ENCODE measurements at regions not wholly inside any gene's neighbourhood (a gene's known extent, or its start where the extent isn't known, plus 50 kb on each side); places are given as distances from the start of the nearest gene placed in this dataset.

- H3K36me3 ChIP-seq (replicated peaks in 1 of 2; ENCODE audit: control insufficient read depth in 1 of 2, insufficient read depth in 2 of 2, low read length in 1 of 2): no peaks in the 10 kb centered on the region
- DNase-seq: no peak
- no peak overlapping the region for H3K9ac ChIP-seq
- H3K9me3 ChIP-seq: no peaks in the 10 kb centered on the region
- TF ChIP-seq ELF1 (IDR thresholded peaks at IDR 0.05) (no peak), REST (IDR thresholded peaks at IDR 0.05; ENCODE audit: low read depth, low read length) (no peak), TCF12 (IDR thresholded peaks at IDR 0.05) (no peak), RAD21 (IDR thresholded peaks at IDR 0.05; ENCODE audit: low read length) (no peak), FOXJ3 (CRISPR knock-in tag; IDR thresholded peaks at IDR 0.05) (no peak), RCOR1 (IDR thresholded peaks at IDR 0.05; ENCODE audit: low read length) (no peak), MAX (IDR thresholded peaks at IDR 0.05; ENCODE audit: low read depth) (no peak), RXRA (IDR thresholded peaks at IDR 0.05; ENCODE audit: borderline replicate concordance, low read depth) (no peak), RFX5 (IDR thresholded peaks at IDR 0.05; ENCODE audit: low read length) (no peak), GABPA (IDR thresholded peaks at IDR 0.05; ENCODE audit: low read depth) (no peak), EP300 (IDR thresholded peaks at IDR 0.05; ENCODE audit: borderline replicate concordance in 1 of 2, low read depth in 1 of 2, low read length in 1 of 2) (no peak), EZH2phosphoT487 (IDR thresholded peaks at IDR 0.05; ENCODE audit: borderline replicate concordance, low read depth) (no peak), FOXM1 (IDR thresholded peaks at IDR 0.05; ENCODE audit: low read depth) (no peak), TAF1 (IDR thresholded peaks at IDR 0.05; ENCODE audit: borderline replicate concordance, low read depth, low read length) (no peak), YY1 (IDR thresholded peaks at IDR 0.05; ENCODE audit: low read depth) (no peak)
- TF ChIP-seq, protein P1, sequence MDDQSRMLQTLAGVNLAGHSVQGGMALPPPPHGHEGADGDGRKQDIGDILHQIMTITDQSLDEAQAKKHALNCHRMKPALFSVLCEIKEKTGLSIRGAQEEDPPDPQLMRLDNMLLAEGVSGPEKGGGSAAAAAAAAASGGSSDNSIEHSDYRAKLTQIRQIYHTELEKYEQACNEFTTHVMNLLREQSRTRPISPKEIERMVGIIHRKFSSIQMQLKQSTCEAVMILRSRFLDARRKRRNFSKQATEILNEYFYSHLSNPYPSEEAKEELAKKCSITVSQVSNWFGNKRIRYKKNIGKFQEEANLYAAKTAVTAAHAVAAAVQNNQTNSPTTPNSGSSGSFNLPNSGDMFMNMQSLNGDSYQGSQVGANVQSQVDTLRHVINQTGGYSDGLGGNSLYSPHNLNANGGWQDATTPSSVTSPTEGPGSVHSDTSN (IDR thresholded peaks at IDR 0.05): no peak
- TF ChIP-seq, protein P2, sequence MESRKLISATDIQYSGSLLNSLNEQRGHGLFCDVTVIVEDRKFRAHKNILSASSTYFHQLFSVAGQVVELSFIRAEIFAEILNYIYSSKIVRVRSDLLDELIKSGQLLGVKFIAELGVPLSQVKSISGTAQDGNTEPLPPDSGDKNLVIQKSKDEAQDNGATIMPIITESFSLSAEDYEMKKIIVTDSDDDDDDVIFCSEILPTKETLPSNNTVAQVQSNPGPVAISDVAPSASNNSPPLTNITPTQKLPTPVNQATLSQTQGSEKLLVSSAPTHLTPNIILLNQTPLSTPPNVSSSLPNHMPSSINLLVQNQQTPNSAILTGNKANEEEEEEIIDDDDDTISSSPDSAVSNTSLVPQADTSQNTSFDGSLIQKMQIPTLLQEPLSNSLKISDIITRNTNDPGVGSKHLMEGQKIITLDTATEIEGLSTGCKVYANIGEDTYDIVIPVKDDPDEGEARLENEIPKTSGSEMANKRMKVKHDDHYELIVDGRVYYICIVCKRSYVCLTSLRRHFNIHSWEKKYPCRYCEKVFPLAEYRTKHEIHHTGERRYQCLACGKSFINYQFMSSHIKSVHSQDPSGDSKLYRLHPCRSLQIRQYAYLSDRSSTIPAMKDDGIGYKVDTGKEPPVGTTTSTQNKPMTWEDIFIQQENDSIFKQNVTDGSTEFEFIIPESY (IDR thresholded peaks at IDR 0.05; ENCODE audit: borderline replicate concordance, low read depth): no peak
- POLR2A ChIA-PET: no interaction called here
- CTCF ChIA-PET: interaction anchor here (0.9 to 1.8 kb wide), 3 partner anchors 458 to 472 kb away, joined by 3 to 6 read pairs (median 3); no protein-coding TSS in a partner anchor
- H3K4me2 ChIP-seq: no peak overlapping the region
- WGBS (ENCODE audit: low lambda C conversion rate): 17% methylated on average over 1 of the region's 1 CpG
- H3K79me2 ChIP-seq (ENCODE audit: insufficient read depth): no peaks in the 10 kb centered on the region
- no peaks in the 10 kb centered on the region for H3K27me3 ChIP-seq (ENCODE audit: insufficient read depth)
- no peak overlapping the region for H2AFZ ChIP-seq (ENCODE audit: low read depth)
- no peaks in the 10 kb centered on the region for H3K9me2 ChIP-seq
- no peaks in the 10 kb centered on the region for H3F3A ChIP-seq (replicated peaks; ENCODE audit: insufficient read depth)
- no peaks in the 10 kb centered on the region for H3K4me1 ChIP-seq (ENCODE audit: control insufficient read depth in 1 of 2, insufficient read depth in 2 of 2, low read depth in 1 of 2, low read length in 1 of 2)
- H4K20me1 ChIP-seq (ENCODE audit: insufficient read depth): no peaks in the 10 kb centered on the region
- H3K27ac ChIP-seq (ENCODE audit: low read depth in 2 of 2, low read length in 1 of 2): no peak overlapping the region
- no peak overlapping the region for H3K4me3 ChIP-seq (ENCODE audit: low read depth in 2 of 2, low read length in 1 of 2)
Observed at GRCh38 chr5:128673411-128673957, 135.4 kb upstream of the FBN2 start.
